GM19043 (cell line): ENCODE measurements at regions not wholly inside any gene's neighbourhood (a gene's known extent, or its start where the extent isn't known, plus 50 kb on each side); places are given as distances from the start of the nearest gene placed in this dataset.

Source experiments
- ATAC-seq: cut with Tn5 transposase; IDR thresholded peaks from one replicate; pipeline ENCODE4 v1.9.1; 2021; ENCODE audit warnings: low read depth; ENCODE audit not compliant: unreplicated experiment

DNA sequence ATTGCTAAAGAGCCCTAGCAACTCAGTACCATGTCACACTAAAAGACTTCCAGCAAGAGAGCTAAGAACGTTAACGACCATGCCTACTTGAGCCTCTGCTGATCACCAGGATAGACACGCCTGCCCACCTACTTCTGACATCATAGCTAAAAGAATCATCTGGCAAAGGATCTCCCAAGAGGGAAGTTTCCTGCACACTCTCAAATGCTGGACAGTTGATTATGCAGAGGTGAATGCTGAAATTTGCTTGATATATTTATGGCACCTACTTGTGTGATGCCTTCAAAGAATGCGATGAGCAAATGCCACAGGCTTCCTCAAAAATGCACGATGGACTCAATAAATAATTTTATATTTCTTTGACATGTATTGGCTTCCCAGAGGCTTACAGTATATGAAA lies 113.6 kb downstream of the GALC start:
- ATAC-seq: no peak

DNA sequence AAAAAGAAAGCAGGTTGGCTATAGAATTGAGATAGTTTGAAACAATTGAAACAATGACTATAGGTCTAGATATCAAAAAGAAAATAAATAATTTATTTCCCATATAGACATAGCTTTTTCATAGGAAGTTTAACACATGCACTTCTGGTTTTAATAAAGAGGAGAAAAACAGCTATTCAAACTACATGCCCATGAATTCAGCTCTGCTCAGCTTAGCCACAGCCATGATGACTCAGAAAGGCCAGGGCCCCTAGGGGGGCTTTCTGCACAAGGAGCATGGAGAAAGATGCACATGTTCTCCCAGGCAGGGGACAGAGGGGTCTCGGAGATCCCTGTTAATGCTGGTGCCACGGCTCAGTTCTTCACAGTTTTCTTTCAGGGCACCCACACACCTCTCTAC lies 114.0 kb downstream of the GALC start:
- ATAC-seq: no peak

DNA sequence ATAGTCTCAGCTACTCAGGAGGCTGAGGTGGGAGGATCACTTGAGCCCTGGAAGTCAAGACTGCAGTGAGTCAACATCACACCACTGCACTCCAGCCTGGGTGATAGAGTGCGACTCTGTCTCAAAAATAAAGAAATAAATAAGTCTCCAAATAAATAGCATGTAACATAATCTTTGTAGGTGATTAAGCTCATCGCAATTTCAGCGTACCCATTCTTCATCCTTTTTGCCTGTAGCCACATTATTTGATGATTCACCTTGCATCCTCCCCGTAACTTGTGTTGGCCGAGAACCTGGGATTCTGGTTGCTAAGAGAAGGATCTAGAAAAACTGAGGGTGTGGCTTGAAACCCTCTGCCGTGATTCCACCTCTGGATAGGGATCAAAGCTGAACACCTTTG lies 115.1 kb downstream of the GALC start:
- no peak for ATAC-seq

GRCh38 chr14:87874676-87875075 lies 118.3 kb downstream of the GALC start:
- ATAC-seq: no peak

- no peak for ATAC-seq
These were observed 119.2 kb downstream of the GALC start for GRCh38 chr14:87873741-87874140.

DNA sequence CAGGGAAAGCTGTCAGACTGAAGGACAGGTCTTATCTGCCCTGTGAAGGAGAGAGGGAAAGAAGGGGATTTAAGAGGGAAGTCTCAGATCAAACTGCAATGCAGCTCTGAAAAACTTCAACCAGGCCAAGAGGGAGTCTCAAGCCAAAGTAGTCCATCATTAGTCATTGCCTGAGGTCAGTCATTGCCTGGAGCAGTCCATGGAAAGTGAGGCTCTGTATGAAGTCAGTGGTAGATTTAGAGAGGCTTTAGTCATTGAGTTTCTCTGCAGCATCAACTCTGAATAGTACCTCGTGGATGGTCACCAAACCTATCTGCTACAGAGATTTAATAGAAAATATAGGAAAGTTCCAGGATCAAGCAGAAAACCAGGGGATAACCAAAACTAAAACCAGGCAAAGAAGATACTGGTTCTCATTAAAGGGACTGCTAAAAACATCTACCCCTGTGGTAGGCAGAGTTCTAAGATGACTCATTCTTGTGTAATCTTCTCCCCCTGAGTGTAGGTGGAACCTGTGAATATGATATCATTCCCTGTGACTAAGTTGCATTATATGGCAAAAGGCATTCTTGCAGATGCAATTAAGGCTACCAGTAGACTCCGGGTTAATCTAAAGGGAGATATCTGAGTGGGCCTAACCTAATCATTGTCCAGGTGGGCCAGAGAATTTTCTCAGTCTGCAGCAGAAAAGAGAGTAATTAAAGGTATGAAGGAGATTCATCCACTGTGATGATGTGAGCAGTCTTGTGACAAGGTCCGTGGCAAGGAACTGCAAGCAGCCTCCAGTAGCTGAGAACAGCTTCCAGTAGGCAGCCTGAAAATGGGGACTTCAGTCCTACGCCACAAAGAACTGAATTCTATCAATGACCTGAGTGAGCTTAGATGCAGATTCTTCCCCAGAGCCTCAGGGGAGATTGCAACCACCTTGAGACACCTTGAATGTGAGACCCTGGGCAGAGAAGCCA lies 123.1 kb downstream of the GALC start:
- ATAC-seq: peak; percentile 58

GRCh38 chr14:87868920-87869319 lies 124.1 kb downstream of the GALC start:
- no peak for ATAC-seq

DNA sequence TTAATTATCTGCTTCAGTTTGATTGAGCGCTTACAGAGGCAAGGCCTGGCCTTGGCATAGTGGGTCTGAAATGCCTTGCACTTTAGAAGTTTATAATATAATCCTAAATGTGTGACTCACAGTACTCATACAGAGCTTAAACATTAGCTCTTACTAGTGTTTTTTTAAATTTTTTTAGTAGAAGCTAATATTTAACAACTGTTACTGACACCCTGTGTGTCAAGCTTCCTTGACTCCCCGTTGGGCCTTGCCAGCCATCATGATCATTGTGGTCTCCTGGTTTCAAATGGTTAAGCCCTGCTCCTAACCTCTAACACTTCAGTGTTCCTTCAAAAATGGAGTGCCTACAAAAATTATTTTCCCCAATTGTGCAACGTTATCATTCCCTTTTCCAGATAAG lies 126.9 kb downstream of the GALC start:
- no peak for ATAC-seq

DNA sequence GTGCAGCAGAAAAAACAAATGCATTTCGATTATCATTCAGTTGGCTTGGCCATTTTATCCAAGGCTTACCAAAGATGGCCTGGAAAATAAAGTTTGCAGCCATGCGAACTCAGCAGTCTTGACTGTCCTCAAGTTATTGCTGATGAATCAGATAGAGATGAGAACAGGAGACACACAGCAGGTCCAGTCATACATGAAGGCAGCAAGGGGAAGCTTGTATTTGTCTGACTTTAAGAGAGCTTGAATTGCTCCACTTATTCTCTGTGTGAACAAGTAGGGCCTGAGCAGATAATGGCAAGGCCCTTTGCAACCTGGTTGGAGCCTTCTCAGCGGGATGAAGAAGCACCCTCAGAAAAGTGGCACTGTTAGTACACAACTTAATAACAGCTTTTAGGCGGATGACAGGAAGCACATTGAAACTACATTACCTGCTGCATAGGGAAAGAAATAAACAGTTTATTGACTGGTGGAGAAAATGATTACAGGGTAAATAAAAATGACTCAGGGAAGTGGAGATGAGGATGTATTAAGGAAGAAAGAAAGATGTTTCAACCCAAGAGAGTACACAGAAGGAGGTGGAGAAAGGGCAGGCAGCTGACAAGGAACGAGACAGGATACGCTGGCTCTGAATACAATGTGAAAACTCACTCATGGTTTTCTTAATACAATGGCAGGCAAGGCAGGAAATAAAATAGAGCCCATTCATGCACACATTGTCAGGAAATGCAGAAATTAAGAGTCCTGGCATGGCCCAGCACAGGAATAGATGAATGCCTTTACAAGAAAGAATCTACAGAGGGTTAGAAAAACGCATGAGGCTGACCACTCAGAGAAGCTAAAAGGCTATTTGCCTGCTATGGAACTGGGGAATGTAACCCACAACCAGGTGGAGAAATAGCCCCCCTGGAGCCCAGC lies 128.4 kb downstream of the GALC start:
- no peak for ATAC-seq

- ATAC-seq: no peak
These were observed 129.9 kb downstream of the GALC start for GRCh38 chr14:87863047-87863446.

GRCh38 chr14:87852107-87852506 lies 140.9 kb downstream of the GALC start:
- ATAC-seq: no peak

GRCh38 chr14:87851190-87851589 lies 141.8 kb downstream of the GALC start:
- no peak for ATAC-seq

GRCh38 chr14:87847216-87847755 lies 145.7 kb downstream of the GALC start:
- no peak for ATAC-seq

DNA sequence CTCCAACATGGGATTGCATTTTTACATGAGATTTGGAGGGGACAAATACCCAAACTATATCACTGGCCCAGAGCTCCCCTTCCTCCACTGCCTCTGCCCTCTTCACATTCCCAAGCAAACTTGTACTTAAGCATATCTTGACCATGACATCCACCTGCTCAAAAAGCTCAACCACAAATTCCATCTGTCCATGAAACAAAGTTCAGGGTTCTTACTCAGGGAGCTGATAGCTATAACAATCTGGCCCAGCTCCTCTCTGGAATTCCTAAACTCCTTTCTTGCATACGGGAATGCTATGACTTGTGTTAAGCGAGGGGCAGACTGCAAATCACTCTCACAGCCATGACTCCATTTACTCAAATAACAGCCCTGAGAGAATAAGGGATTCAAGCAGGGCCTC lies 152.1 kb downstream of the GALC start:
- no peak for ATAC-seq

DNA sequence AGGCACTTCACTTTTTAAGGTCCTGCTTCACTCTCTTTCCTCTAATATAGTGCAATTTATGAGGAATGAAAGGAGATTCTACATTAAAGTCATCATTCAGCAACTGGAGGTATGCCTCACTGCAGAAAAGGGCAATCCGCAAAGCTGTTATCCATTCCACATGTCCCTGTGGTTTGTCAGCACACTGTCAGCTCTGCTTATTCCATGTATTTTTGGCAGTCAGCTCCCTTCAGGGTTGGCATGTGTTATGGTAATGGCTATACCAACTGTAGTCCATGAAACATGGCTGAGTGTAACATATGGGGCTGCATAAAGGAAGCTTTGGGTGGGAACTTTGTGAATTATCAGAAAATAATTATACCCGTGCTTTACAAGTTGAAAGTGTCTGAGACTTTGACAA lies 154.1 kb downstream of the GALC start:
- ATAC-seq: no peak

- no peak for ATAC-seq
These were observed 155.7 kb downstream of the GALC start for GRCh38 chr14:87837296-87837695.

DNA sequence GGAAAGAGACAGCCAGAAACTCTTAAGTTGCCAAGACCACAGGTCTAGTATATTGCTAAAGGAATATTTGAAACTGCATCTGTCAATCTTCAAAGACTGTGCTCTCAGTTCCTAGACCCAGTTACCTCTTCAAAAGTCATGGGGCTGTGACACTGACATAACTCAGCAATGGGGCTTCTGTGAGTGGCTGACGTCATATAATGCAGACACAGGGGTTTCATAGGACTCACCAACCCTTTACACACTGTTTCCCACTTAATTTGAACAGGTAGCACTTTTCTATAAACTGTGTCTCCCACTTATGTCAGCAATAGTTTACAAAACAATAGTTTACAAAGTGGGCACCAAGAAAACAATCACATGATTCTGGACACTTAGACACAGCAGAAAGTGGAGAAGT lies 158.4 kb downstream of the GALC start:
- ATAC-seq: no peak

GRCh38 chr14:87833026-87833425 lies 160.0 kb downstream of the GALC start:
- ATAC-seq: no peak

DNA sequence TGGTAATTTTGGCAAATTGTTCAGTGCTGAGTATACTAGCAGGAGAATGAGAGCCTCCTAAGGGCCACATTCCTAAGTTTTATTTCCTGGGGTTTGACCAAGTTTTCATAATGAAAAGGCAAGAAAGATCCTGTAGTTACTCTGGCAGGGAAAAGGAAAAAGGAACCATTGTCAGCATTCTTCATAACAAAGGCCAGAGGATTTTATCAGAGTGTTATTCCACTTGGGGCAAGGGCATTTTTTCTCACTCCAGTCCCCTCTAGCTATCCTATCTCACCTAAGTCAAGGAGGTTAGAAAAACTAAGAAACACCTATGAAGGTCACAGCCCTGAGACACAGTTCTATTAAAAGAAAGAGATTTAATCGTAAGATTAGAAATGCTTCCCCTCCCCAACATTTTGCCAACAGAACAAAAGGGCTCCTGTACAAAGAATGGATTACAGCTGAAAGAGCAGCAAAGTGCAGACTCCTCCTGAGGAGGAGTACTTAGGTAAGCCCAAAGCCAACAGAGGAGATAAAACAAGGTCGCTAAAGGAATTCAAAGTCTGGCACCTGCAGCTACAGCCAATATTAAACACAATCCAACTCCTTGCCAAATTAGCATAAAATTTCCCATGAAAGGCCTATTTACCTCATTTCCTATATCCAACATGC lies 162.4 kb downstream of the GALC start:
- ATAC-seq: no peak

DNA sequence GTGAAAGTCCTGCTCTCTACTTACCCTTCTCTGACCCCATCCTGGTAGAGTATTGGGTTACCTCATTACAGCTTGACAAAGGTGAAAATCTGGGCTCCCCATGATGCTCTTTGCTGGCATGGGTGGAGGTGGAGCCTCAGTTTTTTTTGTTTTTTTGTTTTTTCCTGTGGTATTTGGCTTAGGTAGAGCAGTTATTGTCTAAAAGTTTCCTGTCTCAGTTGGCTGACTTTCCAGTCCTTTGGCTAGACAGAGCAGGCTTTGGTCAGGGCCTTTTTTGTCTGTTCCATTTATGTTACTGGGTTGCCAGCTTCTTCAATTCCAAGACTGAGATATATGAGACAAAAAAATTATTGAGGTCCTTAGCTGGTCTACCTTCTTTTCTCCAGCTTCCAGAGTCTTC lies 163.4 kb downstream of the GALC start:
- ATAC-seq: no peak

- no peak for ATAC-seq
These were observed 168.7 kb downstream of the GALC start for GRCh38 chr14:87824266-87824665.
